Adrenal gland (tissue), 9 donors: ENCODE measurements at regions not wholly inside any gene's neighbourhood (a gene's known extent, or its start where the extent isn't known, plus 50 kb on each side); places are given as distances from the start of the nearest gene placed in this dataset.
"Not testable (repeated sequence)": the region's sequence is repeated elsewhere in the genome, so short reads cannot be mapped to it uniquely, and the experiment has no call there.

Experiments
- DNase-seq, 7 donors: peaks; one replicate each; pipeline ENCODE4 v3.0.0-alpha.2; 2019 to 2020
- H3K27ac ChIP-seq, 5 donors: fragments of 200-600 bp; sonication (generic) in 4 of 5; 1 replicate in 3 of 5; 2 replicates in 2 of 5; pipeline versions ENCODE4 v1.5.1 to v1.8.0; 2016 to 2020; ENCODE audit warnings: mild to moderate bottlenecking in 1 of 5
- H3K27me3 ChIP-seq: fragments of 200-600 bp; 2 replicates; pipeline ENCODE4 v1.8.0; 2021
- H3K36me3 ChIP-seq, 2 donors: fragments of 200-600 bp; replicated peaks in 1 of 2; 1 replicate in 1 of 2; 2 replicates in 1 of 2; pipeline versions ENCODE4 v1.5.1 to v1.8.0; 2018 to 2022
- H3K4me1 ChIP-seq, 2 donors: fragments of 200-600 bp; replicated peaks in 1 of 2; 1 replicate in 1 of 2; 2 replicates in 1 of 2; pipeline versions ENCODE4 v1.5.1 to v1.8.0; 2018 to 2021
- H3K4me3 ChIP-seq, 4 donors: fragments of 200-600 bp; sonication (generic) in 3 of 4; one replicate each; pipeline ENCODE4 v1.5.1; 2016 to 2018
- H3K9me3 ChIP-seq, 3 donors: fragments of 200-600 bp; sonication (generic) in 1 of 3; replicated peaks in 1 of 3; 1 replicate in 2 of 3; 2 replicates in 1 of 3; pipeline versions ENCODE4 v1.5.1 to v1.8.0; 2016 to 2021
- WGBS, 4 donors: extraction: QIAGEN DNeasy Blood & Tissue Kit in 2 of 4; methylation state at CpG; one replicate each; pipeline versions ENCODE4 v1.1.5 to v1.1.7; 2013 to 2017; 5-methylcytosine and 5-hydroxymethylcytosine counted together
- intact Hi-C, 2 donors: fragments of 100-400 bp; cut with DNase I; formaldehyde crosslinking; loops; one replicate each; pipeline versions ENCODE4 v1.14.1 to v1.15.0; 2022 to 2023
- donor health status: healthy with polysubstance abuse.
- donor health status: Bipolar disorder and iron deficiency.
- donor health status: DM: yes; HTN: yes; CAD: no.
- donor health status: DM: no; HTN: no; CAD: no.
- donor health status: DM: no; HTN: no; CAD: no.

DNA sequence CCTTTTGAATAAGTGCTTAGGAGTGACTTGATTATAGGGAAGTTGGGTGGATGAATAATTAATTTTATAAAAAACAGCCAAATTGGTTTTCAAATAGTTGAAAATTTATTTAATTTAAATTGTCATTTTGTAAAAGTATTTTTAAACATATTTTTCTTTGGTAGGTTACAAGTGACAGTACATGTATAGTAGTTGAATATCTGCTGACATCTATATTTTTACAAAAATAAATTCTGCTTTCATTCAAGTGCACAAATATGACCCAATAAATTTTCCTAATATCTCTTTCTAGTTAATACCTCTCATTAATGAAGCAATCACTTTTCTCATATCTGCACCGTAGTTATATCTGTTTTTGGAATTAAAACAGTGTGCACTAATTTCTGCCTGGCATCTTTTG lies 653.6 kb upstream of the TPTE start:
- H3K4me1 ChIP-seq, DNase-seq, intact Hi-C loops, H3K27me3 ChIP-seq, H3K4me3 ChIP-seq, H3K9me3 ChIP-seq, H3K27ac ChIP-seq, H3K36me3 ChIP-seq: not testable (repeated sequence)
- WGBS, 4 donors = 54 to 73% (median 72%) methylated on average over 1 of the region's 1 CpG

DNA sequence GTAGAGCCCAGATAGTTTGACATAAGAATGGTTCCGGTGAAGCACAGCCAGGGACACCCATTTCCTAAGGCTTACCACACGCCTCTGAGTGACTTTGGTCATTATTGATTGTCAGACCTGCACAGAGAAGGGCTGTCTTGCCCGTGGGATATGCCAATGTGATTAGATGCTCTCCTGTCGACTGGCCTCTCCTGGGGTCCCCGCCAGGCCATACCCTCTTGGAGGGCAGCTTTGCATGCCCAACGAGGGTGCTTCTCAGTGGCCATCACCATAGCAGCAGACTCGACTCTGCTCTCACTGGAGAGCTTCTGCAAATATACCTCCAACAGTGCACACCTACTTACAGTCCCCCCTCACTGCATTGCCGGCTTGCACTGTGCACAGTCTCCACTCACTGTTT lies 648.3 kb upstream of the TPTE start:
- 53 to 62% (median 56%) methylated on average over 8 of the region's 8 CpGs for WGBS, 4 donors
- H3K27me3 ChIP-seq, H3K4me3 ChIP-seq, intact Hi-C loops, H3K27ac ChIP-seq, DNase-seq, H3K9me3 ChIP-seq, H3K36me3 ChIP-seq, H3K4me1 ChIP-seq: not testable (repeated sequence)

DNA sequence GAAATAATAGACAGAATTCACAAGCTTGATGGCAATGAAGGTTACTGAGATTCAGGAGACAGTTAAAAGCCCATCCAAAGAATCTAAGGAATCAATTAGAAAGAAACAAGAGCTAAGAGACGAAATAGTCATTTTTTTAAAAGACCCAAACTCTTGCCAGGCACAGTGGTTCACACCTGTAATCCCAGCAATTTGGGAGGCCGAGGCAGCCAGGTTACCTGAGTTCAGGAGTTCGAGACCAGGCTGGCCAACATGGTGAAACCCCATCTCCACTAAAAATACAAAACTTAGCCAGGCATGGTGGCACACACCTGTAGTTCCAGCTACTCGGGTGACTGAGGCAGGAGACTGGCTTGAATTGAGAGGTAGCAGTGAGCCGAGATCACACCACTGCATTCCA lies 647.2 kb upstream of the TPTE start:
- H3K36me3 ChIP-seq, H3K9me3 ChIP-seq, DNase-seq, H3K27me3 ChIP-seq, intact Hi-C loops, H3K4me3 ChIP-seq, H3K4me1 ChIP-seq, H3K27ac ChIP-seq: not testable (repeated sequence)
- 38 to 54% (median 49%) methylated on average over 5 of the region's 5 CpGs for WGBS, 4 donors

DNA sequence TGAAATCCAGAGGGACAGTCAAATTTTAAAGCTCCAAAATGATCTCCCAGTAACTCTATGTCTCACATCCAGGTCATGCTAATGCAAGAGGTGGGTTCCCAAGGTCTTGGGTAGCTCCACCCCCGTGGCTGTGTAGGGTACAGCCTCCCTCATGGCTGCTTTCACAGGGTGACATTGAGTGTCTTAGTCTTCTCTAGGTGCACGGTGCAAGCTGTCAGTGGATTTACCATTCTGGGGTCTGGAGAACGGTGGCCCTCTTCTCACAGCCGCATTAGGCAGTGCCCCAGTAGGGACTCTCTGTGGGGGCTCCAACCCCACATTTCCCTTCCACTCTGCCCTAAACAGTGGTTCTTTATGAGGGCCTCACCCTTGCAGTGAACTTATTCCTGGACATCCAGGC lies 640.0 kb upstream of the TPTE start:
- H3K4me1 ChIP-seq, H3K27ac ChIP-seq, H3K9me3 ChIP-seq, H3K4me3 ChIP-seq, H3K27me3 ChIP-seq, intact Hi-C loops, H3K36me3 ChIP-seq: not testable (repeated sequence)
- peak in 1 of 7 donors; percentile 51 for DNase-seq
- WGBS, 4 donors = 56 to 65% (median 59%) methylated on average over 4 of the region's 4 CpGs

DNA sequence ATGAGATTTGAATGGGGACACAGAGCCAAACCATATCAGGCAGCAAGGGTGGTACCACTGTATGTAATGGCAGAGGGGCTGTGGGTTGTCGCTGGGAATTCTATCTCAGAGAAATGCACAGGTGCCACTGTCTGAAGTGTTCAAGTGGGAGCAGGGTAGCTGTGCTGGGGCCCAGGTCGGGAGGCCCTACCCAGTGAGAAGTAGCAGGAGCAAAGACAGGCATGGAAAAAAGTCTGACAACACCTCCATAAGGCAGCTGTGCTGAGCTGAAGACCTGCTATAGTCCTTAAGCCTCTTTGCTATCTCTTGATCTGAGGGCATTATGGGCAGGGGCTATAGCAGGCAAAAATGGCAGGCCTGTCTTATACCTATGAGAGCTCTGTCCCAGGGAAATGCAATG lies 638.3 kb upstream of the TPTE start:
- H3K4me1 ChIP-seq, H3K4me3 ChIP-seq, H3K9me3 ChIP-seq, H3K36me3 ChIP-seq, H3K27ac ChIP-seq, DNase-seq, intact Hi-C loops, H3K27me3 ChIP-seq: not testable (repeated sequence)
- WGBS, 4 donors = 17 to 32% (median 25%) methylated on average over 2 of the region's 2 CpGs

DNA sequence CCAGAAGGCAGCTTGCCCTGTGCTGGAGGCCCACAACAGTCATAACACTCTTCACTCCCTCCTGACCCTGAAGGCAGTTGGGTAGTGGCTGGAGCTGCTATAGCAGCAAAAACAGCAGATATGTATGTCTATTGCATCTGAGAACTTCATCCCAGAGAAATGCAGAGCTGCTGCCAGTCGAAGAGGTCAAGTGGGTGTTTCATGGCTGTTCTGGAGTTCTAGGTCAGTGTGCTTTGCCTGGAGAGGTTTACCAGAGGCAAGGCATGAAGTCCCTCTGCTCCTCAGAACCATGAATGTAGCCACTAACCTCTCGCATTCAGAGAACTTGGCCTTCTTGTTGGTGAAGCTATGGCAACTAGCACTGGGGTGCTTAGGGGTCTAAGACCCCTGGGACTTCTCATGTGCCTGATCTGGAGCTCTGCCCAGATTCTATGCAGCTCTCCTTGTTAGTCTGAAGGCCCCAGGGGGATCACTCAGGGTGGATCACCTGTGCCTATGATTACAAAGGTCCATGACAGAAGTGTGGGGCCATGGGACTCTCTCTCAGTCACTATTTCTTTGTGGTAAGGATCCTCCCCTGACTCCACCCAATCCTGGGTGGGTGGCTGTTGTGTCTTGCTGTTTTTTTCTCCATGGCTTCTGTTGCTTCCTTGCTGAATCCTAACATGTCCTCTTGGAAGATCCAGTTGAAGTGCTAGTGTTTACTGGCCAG lies 637.7 kb upstream of the TPTE start:
- DNase-seq, H3K9me3 ChIP-seq, H3K4me1 ChIP-seq, H3K4me3 ChIP-seq, H3K36me3 ChIP-seq, H3K27me3 ChIP-seq, intact Hi-C loops, H3K27ac ChIP-seq: not testable (repeated sequence)
- 38 to 52% (median 46%) methylated on average over 2 of the region's 2 CpGs for WGBS, 4 donors

DNA sequence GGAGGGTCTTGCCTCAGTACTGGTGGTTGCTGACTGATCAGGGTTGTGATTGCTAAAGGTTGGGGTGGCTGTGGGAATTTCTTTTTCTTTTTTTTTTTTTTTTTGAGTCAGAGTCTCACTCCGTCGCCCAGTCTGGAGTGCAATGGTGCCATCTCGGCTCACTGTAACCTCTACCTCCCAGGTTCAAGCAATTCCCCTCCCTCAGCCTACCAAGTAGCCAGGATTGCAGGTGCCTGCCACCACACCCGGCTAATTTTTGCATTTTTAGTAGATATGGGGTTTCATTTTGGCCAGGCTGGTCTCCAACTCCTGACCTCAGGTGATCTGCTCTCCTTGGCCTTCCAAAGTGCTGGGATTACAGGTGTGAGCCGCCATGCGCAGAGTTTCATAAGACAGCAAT lies 632.9 kb upstream of the TPTE start:
- H3K9me3 ChIP-seq, H3K27ac ChIP-seq, H3K4me3 ChIP-seq, H3K4me1 ChIP-seq, H3K27me3 ChIP-seq, DNase-seq, intact Hi-C loops, H3K36me3 ChIP-seq: not testable (repeated sequence)
- 49 to 55% (median 50%) methylated on average over 6 of the region's 6 CpGs for WGBS, 4 donors

DNA sequence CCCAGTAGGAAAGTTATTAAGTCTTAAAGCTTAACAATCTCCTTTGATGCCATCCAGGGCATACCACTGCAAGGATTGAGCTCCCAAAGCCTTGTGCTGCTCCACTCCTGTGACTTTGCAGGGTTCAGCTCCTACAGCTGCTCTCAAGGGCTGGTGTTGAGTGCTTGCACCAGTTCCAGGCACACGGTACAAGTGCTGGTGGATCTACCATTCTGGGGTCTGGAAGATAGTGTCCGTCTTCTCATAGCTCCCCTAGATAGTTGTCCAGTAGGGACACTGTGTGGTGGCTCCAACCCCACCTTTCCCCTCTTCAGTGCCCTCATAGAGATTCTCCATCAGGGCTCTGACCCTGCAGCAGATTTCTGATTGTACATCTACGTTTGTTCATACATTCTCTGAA lies 617.8 kb upstream of the TPTE start:
- H3K36me3 ChIP-seq, H3K27me3 ChIP-seq, H3K4me3 ChIP-seq, H3K4me1 ChIP-seq, H3K27ac ChIP-seq, DNase-seq, intact Hi-C loops: not testable (repeated sequence)
- whole genome bisulfite sequencing, 4 donors = 50 to 88% (median 54%) methylated on average over 2 to 3 of the region's 3 CpGs
- peaks cover 0 to 10% (median 0%) of the 10 kb centered on the region in 3 donors for H3K9me3 ChIP-seq

DNA sequence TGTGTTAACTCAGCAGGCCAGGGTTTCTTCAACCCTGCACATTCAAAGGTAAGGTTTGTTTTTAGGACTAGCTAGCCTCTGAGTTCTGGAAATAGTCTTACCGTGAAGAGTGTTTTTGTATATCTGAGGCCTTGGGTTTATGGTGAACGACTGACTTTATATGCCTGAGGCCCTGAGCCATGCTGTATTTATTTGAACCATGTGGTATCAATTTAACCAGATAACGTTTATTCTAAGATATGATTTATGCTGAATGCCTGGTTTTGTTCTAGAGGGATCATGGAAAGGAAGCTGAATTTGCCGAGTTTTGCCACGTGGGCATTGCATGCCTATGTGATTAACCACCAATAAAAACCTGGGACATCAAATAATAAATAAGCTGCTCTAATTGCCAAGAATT lies 607.2 kb upstream of the TPTE start:
- H3K4me1 ChIP-seq, intact Hi-C loops, DNase-seq, H3K9me3 ChIP-seq, H3K27me3 ChIP-seq, H3K27ac ChIP-seq, H3K36me3 ChIP-seq, H3K4me3 ChIP-seq: not testable (repeated sequence)
- WGBS, 4 donors = 32 to 35% (median 34%) methylated on average over 5 of the region's 5 CpGs

DNA sequence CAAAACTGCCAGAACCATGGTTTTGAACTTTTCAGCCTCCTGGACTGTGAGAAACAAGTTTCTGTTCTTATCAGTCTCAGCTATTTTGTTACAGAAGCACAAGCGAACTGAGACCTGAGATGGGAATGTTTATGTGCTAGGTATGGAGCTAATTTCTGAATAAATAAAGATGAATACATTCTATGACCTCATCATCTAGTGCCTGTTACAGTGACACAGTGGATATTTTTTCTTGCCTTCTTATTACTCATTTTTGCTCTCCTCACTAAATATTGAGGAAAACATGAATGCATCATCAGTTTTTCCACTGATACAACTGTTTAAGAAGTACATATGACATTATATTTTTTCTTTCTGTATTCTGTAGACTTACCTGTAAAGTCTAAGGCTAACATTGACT lies 601.9 kb upstream of the TPTE start:
- intact Hi-C loops, H3K9me3 ChIP-seq, H3K27me3 ChIP-seq, H3K4me1 ChIP-seq, H3K27ac ChIP-seq, DNase-seq, H3K4me3 ChIP-seq, H3K36me3 ChIP-seq: not testable (repeated sequence)
- 37 to 44% (median 39%) methylated on average over 1 of the region's 1 CpG for WGBS, 4 donors

DNA sequence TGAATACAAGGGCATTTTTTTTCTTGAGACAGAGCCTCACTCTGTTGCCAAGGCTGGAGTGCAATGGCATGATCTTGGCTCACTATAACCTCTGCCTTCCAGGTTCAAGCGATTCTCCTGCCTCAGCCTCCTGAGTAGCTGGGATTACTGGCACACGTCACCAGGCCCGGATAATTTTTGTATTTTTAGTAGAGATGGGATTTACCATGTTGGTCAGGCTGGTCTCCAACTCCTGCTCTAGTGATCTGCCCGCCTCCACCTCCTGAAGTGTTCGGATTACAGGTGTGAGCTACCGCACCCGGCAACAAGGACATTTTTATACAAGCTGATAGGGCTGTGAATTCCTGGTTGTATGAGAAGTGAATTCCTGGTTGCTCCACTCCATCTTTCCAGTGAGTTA lies 577.7 kb upstream of the TPTE start:
- H3K36me3 ChIP-seq, H3K4me3 ChIP-seq, H3K4me1 ChIP-seq, intact Hi-C loops, H3K9me3 ChIP-seq, DNase-seq, H3K27ac ChIP-seq, H3K27me3 ChIP-seq: not testable (repeated sequence)
- 60 to 67% (median 64%) methylated on average over 7 of the region's 7 CpGs for WGBS, 4 donors

DNA sequence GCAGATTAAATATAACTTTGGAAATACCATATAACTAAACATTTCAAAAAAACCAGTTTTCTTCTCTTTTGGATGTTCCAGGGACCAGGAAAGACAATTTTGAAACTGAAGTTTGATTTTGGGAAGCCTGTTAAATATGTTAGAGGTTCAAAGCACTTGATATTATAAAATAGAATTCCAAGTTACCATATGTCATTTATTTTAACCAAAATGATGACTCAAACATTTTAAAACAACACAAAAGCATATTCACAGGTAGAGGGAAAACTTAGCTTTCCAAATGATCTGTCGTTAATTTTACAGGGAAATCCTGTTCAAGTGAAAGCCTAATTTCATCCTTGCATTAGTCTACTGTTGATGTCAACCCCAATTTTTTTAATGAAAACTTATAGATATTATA lies 575.3 kb upstream of the TPTE start:
- H3K4me3 ChIP-seq, H3K36me3 ChIP-seq, H3K27me3 ChIP-seq, intact Hi-C loops, DNase-seq, H3K4me1 ChIP-seq, H3K9me3 ChIP-seq, H3K27ac ChIP-seq: not testable (repeated sequence)
- 10 to 13% (median 12%) methylated on average over 1 of the region's 1 CpG for WGBS, 4 donors
